ENCODE measurements at regions not wholly inside any gene's neighbourhood (a gene's known extent, or its start where the extent isn't known, plus 50 kb on each side); places are given as distances from the start of the nearest gene placed in this dataset.

DNA sequence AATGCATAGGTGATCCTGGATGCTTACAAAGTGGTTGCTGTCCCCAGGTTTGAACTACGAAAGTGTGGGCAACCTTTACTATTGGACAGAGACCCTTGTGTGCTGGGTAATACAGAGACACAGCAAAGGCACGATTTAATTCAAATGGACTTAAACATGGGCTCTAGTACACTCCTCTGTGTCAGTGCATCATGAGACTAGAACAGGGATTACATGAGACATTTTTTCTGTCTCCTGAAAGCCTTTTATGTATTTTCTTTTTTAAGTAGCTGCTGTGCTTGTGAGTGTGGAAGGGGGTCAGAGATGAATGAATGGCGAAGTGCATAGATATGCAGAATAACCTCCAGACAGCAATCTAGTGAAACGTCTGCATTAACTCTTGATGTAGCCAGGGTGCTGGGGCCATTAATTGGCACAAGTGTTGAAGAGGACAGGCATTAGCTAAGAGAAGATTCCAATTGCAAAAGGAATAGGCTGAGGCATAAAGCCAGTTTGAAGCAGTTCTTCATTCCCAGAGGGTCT lies 218.4 kb downstream of the STIM2 start (continued):
- TF ChIP-seq, protein P1, sequence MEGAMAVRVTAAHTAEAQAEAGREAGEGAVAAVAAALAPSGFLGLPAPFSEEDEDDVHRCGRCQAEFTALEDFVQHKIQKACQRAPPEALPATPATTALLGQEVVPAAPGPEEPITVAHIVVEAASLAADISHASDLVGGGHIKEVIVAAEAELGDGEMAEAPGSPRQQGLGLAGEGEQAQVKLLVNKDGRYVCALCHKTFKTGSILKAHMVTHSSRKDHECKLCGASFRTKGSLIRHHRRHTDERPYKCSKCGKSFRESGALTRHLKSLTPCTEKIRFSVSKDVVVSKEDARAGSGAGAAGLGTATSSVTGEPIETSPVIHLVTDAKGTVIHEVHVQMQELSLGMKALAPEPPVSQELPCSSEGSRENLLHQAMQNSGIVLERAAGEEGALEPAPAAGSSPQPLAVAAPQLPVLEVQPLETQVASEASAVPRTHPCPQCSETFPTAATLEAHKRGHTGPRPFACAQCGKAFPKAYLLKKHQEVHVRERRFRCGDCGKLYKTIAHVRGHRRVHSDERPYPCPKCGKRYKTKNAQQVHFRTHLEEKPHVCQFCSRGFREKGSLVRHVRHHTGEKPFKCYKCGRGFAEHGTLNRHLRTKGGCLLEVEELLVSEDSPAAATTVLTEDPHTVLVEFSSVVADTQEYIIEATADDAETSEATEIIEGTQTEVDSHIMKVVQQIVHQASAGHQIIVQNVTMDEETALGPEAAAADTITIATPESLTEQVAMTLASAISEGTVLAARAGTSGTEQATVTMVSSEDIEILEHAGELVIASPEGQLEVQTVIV (IDR thresholded peaks at IDR 0.05; ENCODE audit: borderline replicate concordance, partially characterized antibody): no peak
- TF ChIP-seq ZNF24 (IDR thresholded peaks at IDR 0.05): no peak
- no peak for TF ChIP-seq ZNF384 (IDR thresholded peaks at IDR 0.05; ENCODE audit: borderline replicate concordance, low read depth, low read length)
- TF ChIP-seq, protein P2, sequence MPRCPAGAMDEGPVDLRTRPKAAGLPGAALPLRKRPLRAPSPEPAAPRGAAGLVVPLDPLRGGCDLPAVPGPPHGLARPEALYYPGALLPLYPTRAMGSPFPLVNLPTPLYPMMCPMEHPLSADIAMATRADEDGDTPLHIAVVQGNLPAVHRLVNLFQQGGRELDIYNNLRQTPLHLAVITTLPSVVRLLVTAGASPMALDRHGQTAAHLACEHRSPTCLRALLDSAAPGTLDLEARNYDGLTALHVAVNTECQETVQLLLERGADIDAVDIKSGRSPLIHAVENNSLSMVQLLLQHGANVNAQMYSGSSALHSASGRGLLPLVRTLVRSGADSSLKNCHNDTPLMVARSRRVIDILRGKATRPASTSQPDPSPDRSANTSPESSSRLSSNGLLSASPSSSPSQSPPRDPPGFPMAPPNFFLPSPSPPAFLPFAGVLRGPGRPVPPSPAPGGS (IDR thresholded peaks at IDR 0.05; ENCODE audit: borderline replicate concordance, insufficient read depth, low read depth, low read length, poor library complexity, severe bottlenecking): no peak
- TF ChIP-seq, protein P3, sequence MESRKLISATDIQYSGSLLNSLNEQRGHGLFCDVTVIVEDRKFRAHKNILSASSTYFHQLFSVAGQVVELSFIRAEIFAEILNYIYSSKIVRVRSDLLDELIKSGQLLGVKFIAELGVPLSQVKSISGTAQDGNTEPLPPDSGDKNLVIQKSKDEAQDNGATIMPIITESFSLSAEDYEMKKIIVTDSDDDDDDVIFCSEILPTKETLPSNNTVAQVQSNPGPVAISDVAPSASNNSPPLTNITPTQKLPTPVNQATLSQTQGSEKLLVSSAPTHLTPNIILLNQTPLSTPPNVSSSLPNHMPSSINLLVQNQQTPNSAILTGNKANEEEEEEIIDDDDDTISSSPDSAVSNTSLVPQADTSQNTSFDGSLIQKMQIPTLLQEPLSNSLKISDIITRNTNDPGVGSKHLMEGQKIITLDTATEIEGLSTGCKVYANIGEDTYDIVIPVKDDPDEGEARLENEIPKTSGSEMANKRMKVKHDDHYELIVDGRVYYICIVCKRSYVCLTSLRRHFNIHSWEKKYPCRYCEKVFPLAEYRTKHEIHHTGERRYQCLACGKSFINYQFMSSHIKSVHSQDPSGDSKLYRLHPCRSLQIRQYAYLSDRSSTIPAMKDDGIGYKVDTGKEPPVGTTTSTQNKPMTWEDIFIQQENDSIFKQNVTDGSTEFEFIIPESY (IDR thresholded peaks at IDR 0.05): no peak
- no peak for TF ChIP-seq EZH2 (IDR thresholded peaks at IDR 0.05; ENCODE audit: borderline replicate concordance, control insufficient read depth, low read depth, low read length)
- no peak for TF ChIP-seq EGR1 (IDR thresholded peaks at IDR 0.05; ENCODE audit: borderline replicate concordance in 1 of 2, low read depth in 2 of 2, low read length in 2 of 2)
- TF ChIP-seq JUND (IDR thresholded peaks at IDR 0.05; ENCODE audit: low read depth, low read length): no peak
- TF ChIP-seq, protein P4, sequence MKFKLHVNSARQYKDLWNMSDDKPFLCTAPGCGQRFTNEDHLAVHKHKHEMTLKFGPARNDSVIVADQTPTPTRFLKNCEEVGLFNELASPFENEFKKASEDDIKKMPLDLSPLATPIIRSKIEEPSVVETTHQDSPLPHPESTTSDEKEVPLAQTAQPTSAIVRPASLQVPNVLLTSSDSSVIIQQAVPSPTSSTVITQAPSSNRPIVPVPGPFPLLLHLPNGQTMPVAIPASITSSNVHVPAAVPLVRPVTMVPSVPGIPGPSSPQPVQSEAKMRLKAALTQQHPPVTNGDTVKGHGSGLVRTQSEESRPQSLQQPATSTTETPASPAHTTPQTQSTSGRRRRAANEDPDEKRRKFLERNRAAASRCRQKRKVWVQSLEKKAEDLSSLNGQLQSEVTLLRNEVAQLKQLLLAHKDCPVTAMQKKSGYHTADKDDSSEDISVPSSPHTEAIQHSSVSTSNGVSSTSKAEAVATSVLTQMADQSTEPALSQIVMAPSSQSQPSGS (IDR thresholded peaks at IDR 0.05; ENCODE audit: low read length): no peak
- TF ChIP-seq CBX3 (IDR thresholded peaks at IDR 0.05; ENCODE audit: borderline replicate concordance, low read depth): no peak
- TF ChIP-seq BRCA1 (IDR thresholded peaks at IDR 0.05; ENCODE audit: low read depth, low read length): no peak

Data from GM12878 (cell line).